HEK293T (cell line): ENCODE measurements at regions not wholly inside any gene's neighbourhood (a gene's known extent, or its start where the extent isn't known, plus 50 kb on each side); places are given as distances from the start of the nearest gene placed in this dataset.

Experiments used
- ARNT ChIP-seq: fragments of 450-650 bp; IDR thresholded peaks from 2 replicates; pipeline ENCODE4 v1.6.1; 2017; ENCODE audit warnings: mild to moderate bottlenecking
- BHLHE40 ChIP-seq: fragments of 450-650 bp; IDR thresholded peaks from 2 replicates; pipeline ENCODE4 v1.6.1; 2016; ENCODE audit warnings: mild to moderate bottlenecking, moderate library complexity, borderline replicate concordance
- ELF4 ChIP-seq: fragments of 450-650 bp; IDR thresholded peaks from 2 replicates; pipeline ENCODE4 v1.6.1; 2017; ENCODE audit warnings: antibody characterized with exemption
- FOXA1 ChIP-seq: fragments of 450-650 bp; IDR thresholded peaks from 2 replicates; pipeline ENCODE4 v1.6.1; 2016; ENCODE audit warnings: mild to moderate bottlenecking
- FOXK2 ChIP-seq: fragments of 450-650 bp; IDR thresholded peaks from 2 replicates; pipeline ENCODE4 v1.6.1; 2016; ENCODE audit warnings: mild to moderate bottlenecking
- FOXM1 ChIP-seq: fragments of 450-650 bp; IDR thresholded peaks from 2 replicates; pipeline ENCODE4 v1.6.1; 2017; ENCODE audit warnings: mild to moderate bottlenecking, borderline replicate concordance
- HDGF ChIP-seq: fragments of 450-650 bp; IDR thresholded peaks from 2 replicates; pipeline ENCODE4 v1.6.1; 2017; ENCODE audit warnings: antibody characterized with exemption, borderline replicate concordance
- L3MBTL2 ChIP-seq: fragments of 450-650 bp; conservative IDR thresholded peaks from 2 replicates; pipeline ENCODE4 v1.6.1; 2016; ENCODE audit warnings: mild to moderate bottlenecking
- LEF1 ChIP-seq: fragments of 450-650 bp; IDR thresholded peaks from 2 replicates; pipeline ENCODE4 v1.6.1; 2017; ENCODE audit warnings: mild to moderate bottlenecking, borderline replicate concordance
- NFRKB ChIP-seq: fragments of 450-650 bp; IDR thresholded peaks from 2 replicates; pipeline ENCODE4 v1.6.1; 2016; ENCODE audit warnings: mild to moderate bottlenecking, moderate library complexity
- SP1 ChIP-seq: fragments of 450-650 bp; IDR thresholded peaks from 2 replicates; pipeline ENCODE4 v1.6.1; 2017
- SUZ12 ChIP-seq: fragments of 450-650 bp; IDR thresholded peaks from 2 replicates; pipeline ENCODE4 v1.6.1; 2016; ENCODE audit warnings: mild to moderate bottlenecking

DNA sequence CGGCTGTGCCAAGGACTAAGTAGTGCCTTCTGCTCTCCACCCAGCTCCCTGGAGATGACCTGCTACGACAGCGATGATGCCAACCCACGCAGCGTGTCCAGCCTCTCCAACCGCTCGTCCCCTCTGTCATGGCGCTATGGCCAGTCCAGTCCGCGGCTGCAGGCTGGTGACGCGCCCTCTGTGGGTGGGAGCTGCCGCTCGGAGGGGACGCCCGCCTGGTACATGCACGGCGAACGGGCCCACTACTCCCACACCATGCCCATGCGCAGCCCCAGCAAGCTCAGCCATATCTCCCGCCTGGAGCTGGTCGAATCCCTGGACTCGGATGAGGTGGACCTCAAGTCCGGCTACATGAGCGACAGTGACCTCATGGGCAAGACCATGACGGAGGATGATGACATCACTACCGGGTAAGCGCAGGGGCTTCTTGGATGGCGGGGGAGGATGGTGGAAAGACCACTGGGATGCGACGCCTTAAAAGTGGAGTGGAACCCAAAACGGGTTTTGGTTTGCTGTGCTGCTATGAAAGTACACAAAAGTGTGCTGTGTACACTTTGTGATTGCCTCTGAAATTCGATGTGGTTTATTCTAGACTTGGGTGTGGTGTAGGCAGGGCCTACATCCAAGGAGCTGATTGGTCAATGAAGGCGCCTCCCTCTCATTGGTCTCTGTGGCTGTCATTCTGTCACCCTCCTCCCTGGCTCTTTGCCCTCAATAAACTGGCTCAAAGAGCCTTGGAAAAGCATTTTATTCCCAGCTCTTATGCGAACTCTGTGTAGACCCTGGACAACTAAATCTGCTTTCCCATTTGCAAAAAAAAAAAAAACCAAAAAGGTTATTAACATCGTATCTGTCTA, 110.4 kb upstream of the IPO9 start:
- TF ChIP-seq SUZ12 (no peak), FOXK2 (no peak), ARNT (no peak), BHLHE40 (no peak), SP1 (no peak), L3MBTL2 (no peak), ELF4 (no peak), FOXA1 (no peak), HDGF (no peak), NFRKB (no peak), LEF1 (no peak), FOXM1 (no peak)
